ENCODE measurements at regions not wholly inside any gene's neighbourhood (a gene's known extent, or its start where the extent isn't known, plus 50 kb on each side); places are given as distances from the start of the nearest gene placed in this dataset.
A peak's percentile ranks its signal among the peaks of the same experiment; 100 is the strongest.
"Not testable (repeated sequence)": the region's sequence is repeated elsewhere in the genome, so short reads cannot be mapped to it uniquely, and the experiment has no call there.

DNA sequence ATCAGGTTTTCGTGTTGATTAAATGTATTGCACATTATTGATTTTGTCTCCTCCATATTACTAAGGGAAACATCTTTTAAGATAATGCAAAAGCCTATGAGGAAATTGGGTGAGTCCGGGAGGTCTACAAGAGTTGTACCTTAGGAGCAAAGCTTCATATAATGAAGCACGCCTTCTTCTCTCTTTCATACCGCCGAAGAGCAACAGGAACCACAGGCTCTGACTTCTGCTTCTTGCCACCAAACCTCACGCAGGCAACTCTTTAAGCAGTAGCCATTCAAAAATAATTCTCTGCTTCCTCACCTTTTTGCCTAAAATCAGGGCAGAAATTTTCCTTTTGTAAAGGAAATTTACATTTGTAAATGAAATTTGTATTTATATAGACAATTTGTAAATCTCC is 139.6 kb downstream of the SPRY1 start:
- no peak for DNase-seq

DNA sequence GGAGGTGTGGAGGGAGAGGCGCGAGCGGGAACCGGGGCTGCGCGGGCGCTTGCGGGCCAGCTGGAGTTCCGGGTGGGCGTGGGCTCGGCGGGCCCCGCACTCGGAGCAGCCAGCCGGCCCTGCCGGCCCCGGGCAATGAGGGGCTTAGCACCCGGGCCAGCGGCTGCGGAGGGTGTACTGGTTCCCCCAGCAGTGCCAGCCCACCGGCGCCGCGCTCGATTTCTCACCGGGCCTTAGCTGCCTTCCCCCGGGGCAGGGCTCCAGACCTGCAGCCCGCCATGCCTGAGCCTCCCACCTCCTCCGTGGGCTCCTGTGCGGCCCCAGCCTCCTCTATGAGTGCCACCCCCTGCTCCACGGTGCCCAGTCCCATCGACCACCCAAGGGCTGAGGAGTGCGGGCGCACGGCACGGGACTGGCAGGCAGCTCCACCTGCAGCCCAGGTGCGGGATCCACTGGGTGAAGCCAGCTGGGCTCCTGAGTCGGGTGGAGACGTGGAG is 141.4 kb downstream of the SPRY1 start:
- not testable (repeated sequence) for DNase-seq

DNA sequence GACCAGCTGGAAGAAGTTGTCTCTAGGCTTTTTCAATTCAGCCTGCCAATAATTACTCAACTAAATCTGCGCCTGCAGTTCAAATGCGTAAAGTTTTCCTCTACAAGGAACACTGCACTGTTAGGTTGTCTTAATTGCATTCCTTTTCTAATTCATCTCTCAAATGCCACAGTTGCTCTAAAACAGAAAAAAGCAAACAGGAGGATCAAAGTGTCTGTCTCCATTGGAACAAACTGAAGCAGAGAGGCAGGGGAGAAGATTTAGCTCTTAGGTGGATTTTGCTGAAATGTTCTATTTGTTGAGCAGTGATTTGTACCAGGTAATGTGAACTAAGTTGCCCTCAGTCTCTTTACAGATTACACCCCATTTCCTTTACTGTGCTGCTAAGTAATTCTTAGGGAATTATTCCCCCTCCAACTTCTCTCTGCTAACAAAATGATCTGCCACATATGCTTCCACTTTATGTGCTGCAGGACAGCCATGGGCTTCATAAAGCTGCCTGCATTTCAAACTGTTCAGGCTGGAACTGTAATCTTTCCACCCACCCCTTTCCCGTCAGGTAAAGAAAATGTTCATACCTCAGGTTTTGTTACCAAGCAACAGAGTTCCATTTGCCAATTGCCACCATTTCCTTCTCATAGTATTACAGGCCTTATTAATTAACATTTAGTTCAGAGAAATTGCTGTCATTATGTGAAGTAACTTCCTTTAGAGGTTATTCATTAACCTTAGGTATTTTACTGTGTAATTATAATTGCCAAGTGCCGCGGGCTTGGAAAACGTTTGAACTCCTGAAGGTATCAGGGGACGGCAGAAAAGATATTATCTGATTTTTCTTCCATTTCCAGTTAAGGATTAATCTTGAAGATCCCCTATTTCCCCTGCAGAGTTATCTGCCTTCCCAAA is 149.3 kb downstream of the SPRY1 start:
- no peak for DNase-seq

DNA sequence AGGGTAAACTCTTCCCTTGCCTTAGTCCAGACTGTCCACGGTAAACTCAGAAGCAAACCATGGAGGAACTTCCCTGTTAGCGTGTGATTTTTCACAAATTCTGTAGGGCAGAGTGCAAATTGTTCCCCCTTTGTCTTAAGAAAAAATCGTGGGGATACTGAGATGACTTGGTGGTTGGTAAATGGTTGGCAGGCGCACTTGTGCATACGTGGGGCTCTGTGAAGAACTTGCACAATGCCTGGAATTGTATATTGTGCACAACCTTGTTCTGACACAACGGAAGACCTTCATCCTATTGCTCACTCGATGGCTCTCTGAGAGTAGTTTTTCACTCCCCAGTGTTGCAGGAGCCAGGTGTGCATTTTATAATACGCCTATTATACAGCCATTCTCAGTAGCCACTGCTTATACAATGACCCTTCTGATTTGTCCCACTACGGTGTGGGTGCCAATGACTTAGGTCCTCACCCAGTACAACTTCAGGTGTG is 150.0 kb downstream of the SPRY1 start:
- DNase-seq, result no peak

DNA sequence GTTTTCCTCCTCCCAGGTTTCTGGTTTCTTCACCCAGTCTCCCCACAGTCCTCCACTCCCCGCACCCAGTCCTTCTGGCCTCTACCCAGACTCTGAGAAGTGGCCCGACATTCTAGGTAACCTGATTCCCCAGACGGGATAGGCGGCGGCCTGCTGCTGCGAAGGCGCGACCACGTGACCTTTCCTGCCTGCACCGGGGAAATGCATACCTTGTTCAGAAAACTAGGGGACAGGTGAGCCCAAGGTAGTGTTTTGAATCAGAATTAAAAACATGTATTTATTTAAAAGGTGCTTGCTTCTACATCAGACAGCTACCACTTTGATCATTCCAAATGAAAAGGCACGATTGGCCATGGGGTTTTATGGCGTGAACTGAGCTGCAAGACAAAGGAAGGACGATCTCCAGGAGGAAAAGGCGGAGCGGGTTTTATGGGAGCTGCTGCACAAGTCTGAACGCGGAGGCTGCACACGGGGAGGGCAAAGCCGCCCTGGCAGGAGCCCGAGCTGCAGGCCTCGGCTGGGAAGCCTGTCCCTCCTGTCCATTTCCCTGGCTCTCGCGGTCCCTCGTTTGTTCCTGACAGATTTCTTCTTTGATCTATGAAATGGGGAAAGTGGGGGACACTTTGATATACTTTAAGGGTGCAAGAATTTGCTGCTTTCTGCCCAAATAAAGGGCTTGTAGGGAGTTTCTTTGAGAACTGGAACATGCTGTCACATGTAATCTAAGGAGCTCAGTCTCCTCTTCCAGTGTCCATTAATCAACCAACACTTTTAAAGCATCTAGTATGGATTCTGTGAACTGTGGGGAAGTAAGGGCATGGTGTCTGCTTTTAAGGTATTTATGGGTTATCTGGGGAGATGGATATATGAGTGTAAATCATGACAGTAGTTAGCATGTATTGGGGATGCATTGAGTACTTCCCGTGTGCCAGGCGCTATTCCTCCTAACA is 150.9 kb downstream of the SPRY1 start:
- no peak for DNase-seq

DNA sequence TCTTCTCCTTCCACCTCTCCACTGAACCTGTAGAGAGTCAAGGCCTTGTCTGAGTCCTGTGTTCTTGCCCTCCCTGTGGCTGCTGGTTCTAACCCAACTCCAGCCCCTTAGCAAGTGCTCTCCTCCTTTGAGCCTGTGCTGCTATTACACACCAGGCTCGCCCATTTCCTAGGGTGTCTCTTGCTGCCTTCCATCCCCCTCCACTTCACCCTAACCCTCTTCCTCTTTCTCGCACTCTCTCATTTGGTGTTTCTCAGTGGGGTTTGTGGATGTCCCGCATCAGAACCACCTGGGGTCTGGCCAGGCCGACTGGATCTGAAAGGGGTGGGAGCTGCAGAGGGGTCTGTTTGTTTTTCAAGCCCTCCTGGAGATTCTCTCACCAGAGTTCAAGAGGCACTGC is 156.7 kb downstream of the SPRY1 start:
- DNase-seq, result no peak

DNA sequence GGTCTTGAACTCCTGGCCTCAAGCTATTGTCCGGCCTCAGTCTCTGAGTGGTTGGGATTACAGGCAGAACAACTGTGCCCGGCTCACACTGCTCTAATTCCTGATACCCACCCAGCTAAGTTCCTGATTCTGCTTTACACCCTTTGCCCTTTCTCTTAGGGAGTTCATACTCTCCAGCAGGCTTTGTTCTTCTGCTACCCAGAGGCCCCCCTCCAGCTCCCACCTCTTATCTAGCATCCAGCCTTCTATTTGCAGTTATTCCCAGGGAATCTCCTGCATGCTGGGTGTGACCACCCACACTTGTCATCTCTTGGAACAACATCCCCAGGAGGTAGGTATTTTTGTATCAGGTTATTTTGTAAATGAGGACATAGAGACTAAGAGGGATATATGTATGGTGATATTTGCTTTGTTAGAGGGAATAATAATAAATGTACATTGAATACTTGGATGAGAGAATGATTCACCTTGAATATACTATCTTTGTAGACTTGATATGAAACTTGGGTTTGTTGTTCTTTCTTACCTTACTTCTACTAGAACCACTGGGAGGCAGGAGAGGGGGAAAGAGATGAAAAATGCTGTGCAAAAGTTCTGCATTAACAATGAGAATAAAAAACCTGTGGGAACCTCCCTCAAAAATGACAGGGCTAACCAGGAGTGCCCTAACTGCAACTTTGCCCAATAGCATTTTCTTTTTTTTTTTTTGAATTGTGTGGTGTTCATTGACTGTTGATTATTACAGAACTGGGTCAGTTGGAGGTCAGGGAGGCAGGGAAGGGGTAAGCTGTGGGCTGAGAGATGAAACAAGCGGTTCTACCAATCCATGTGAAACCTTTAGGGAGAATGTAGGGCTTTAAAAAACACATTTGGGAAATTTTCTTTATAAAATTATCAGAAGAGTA is 157.4 kb downstream of the SPRY1 start:
- no peak for DNase-seq

DNA sequence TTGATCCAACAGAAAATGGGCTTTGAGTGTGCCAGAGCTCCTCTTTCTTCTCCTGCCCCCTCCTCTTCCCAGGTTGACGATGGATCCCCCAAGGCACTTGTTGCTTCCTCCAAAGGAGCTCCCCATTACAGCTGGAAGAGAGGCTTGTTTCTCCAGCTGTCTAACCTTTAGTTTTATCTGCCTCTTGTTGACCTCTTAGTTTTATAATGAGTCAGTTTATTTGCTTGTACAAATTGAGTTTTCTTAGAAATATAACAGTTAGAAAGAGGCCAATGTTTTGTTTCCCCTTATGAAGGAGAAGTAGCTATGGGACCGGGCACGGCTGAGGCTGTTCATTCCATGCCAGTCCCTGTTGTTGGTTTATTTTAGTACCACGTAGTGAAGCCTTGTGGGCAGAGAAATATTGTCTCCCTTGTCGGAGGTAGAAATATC is 158.2 kb downstream of the SPRY1 start:
- DNase-seq, result peak in 3 of 56 donors; percentile 17 to 22 (median 19)

DNA sequence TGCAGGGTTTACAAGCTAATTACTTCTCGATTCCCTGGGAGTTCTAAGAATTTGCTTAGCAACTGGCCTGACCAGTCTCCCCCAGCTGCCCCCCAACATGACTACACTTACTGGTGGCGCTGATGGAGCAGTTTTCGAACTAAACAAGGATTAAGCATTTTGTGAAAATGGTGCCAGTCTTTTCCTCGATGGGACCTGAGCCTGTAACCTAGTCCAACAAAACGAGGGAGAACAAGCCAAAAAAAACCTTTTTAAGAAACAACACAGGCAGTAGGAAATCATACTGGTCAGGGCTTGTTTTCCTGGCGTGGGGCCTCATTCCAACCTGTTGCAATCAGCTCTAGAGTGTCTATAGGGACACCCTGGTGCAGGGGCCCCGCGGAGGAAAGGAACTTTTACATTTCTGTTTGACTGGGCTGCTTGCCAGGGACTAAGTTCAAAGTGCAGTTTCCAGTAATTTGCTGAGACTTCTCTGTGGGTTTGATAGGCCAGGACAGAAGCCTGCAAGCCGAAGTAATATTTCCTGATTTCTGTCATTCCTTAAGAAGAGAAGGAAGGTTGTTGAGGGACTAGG is 158.7 kb downstream of the SPRY1 start:
- DNase-seq, result peak in 35 of 56 donors; percentile 3 to 58 (median 22)

- no peak for DNase-seq
These were observed 159.2 kb downstream of the SPRY1 start for GRCh38 chr4:123555807-123556273.

- DNase-seq, result no peak
These were observed 159.9 kb downstream of the SPRY1 start for GRCh38 chr4:123556526-123556925.

- DNase-seq, result no peak
These were observed 161.4 kb downstream of the SPRY1 start for GRCh38 chr4:123557857-123558536.

- no peak for DNase-seq
These were observed 162.3 kb downstream of the SPRY1 start for GRCh38 chr4:123558865-123559264.

DNA sequence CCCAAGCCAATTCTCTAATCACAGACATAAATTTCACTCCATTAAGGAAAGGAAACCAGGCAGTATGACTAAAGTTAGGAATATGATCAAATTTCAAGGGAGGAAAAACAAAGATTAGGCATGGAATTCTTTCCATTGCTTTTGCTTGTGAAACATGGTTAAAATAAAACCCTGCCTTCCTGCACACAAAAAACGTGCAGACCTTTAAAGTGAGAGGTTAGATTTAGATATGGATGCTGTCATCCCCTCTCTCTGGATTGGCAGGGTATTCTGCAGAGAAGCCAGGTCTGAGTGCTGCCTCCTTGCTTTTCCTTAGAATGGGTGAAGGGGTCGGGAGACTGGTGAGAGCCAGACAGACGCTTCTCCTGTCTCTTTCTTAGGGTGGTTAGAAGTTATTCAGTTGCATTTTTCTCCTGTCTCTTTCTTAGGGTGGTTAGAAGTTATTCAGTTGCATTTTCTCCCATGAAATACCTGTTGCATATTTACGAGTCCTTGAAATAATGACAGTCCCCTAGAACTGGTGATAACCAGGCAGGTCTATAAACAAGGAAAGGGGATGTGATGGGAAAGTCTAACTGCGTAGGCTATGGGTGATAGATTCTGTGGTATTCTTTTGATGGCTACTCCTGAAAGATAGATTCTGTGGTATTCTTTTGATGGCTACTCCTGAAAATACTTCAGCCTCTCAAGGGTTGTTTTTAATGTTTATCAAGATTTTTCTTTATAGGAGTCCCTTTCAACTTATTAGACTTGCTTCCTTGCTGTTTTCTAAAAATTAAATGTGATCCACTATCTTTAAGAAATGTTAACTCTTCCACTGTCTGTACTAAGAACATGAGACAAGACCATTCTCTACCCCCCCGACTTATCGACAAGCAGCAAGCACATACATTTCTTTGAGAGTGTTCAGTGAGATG is 163.6 kb downstream of the SPRY1 start:
- no peak for DNase-seq

DNA sequence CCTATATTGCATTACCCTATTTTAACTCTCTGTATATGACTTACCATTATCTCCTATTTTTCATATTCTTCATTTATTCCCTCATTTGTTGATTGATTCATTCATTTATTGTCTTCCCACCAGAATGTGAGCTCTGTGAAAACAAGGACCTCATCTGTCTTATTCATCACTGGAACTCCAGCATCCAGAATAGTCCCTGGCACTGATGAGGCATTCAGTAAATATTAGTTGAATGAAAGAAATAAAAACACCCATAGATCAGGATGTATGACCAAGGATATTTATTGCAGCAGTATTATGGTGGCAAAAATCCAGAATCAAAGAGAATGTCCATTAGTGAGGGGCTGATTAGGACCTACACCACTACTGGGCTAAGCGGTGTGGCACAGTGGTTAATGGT is 164.9 kb downstream of the SPRY1 start:
- DNase-seq, result no peak

- DNase-seq, result no peak
These were observed 166.6 kb downstream of the SPRY1 start for GRCh38 chr4:123562994-123563750.

- DNase-seq, result peak in 10 of 56 donors; percentile 1 to 52 (median 6)
These were observed 168.3 kb downstream of the SPRY1 start for GRCh38 chr4:123564758-123565346.
